WTC11 (cell line): ENCODE measurements at regions not wholly inside any gene's neighbourhood (a gene's known extent, or its start where the extent isn't known, plus 50 kb on each side); places are given as distances from the start of the nearest gene placed in this dataset.

ENCODE experiments used
- ATAC-seq: fragments of 200-7000 bp; cut with Tn5 transposase; 2 replicates; pipeline ENCODE4 v1.10.0; 2021; ENCODE audit warnings: mild to moderate bottlenecking, moderate library complexity
- CTCF ChIA-PET: fragments of 300-600 bp; sonication (Branson Sonifier 250); formaldehyde crosslinking; loops from one replicate; lab custom pipeline; 2021; ENCODE audit warnings: antibody characterized with exemption; lab: Charles Lee
- POLR2A ChIA-PET: fragments of 350-600 bp; sonication (Branson Sonifier 250); formaldehyde crosslinking; loops from one replicate; lab custom pipeline; 2021; ENCODE audit warnings: antibody characterized with exemption; lab: Charles Lee
- DNase-seq: peaks from one replicate; pipeline ENCODE4 v3.0.0; 2021; ENCODE audit warnings: low spot score
- H3K27ac Mint-ChIP-seq: 2 replicates; pipeline ENCODE4 v1.8.0; 2021; ENCODE audit warnings: mixed read lengths
- H3K27me3 Mint-ChIP-seq: 2 replicates; pipeline ENCODE4 v1.8.0; 2021; ENCODE audit warnings: low read depth, mild to moderate bottlenecking, moderate library complexity, mixed read lengths
- H3K36me3 Mint-ChIP-seq: 2 replicates; pipeline ENCODE4 v1.8.0; 2021; ENCODE audit warnings: mixed read lengths
- H3K4me1 Mint-ChIP-seq: 2 replicates; pipeline ENCODE4 v1.8.0; 2022; ENCODE audit warnings: mixed read lengths
- H3K4me3 Mint-ChIP-seq: 2 replicates; pipeline ENCODE4 v1.8.0; 2021; ENCODE audit warnings: mild to moderate bottlenecking, moderate library complexity, mixed read lengths
- H3K9me3 Mint-ChIP-seq: 2 replicates; pipeline ENCODE4 v1.8.0; 2021; ENCODE audit warnings: mixed read lengths
- ATF1 ChIP-seq: sonication (generic); formaldehyde crosslinking; IDR thresholded peaks from 2 replicates; pipeline ENCODE4 v1.8.1; 2023; ENCODE audit warnings: mild to moderate bottlenecking, moderate library complexity, missing genetic modification reagents
- CREB1 ChIP-seq: sonication (generic); formaldehyde crosslinking; IDR thresholded peaks from 2 replicates; pipeline ENCODE4 v1.8.0; 2023; ENCODE audit warnings: mild to moderate bottlenecking, missing genetic modification reagents
- CREM ChIP-seq: sonication (generic); formaldehyde crosslinking; IDR thresholded peaks from 2 replicates; pipeline ENCODE4 v1.8.1; 2022; ENCODE audit warnings: mild to moderate bottlenecking, missing genetic modification reagents, moderate library complexity
- ELF4 ChIP-seq: sonication (generic); formaldehyde crosslinking; IDR thresholded peaks from 2 replicates; pipeline ENCODE4 v1.8.1; 2022; ENCODE audit warnings: low read depth, mild to moderate bottlenecking, moderate library complexity, missing genetic modification reagents
- ESRRA ChIP-seq: sonication (generic); formaldehyde crosslinking; IDR thresholded peaks from 2 replicates; pipeline ENCODE4 v1.8.1; 2022; ENCODE audit warnings: mild to moderate bottlenecking, missing genetic modification reagents, borderline replicate concordance
- HMGA2 ChIP-seq: fragments of 250-450 bp; sonication (Bioruptor Pico); IDR thresholded peaks from 2 replicates; pipeline ENCODE4 v1.4.0; 2021; ENCODE audit warnings: mild to moderate bottlenecking, moderate library complexity
- KAT7 ChIP-seq: sonication (generic); formaldehyde crosslinking; IDR thresholded peaks from 2 replicates; pipeline ENCODE4 v1.8.1; 2023; ENCODE audit warnings: missing genetic modification reagents, mild to moderate bottlenecking, borderline replicate concordance
- NFE2L1 ChIP-seq: sonication (generic); formaldehyde crosslinking; IDR thresholded peaks from 2 replicates; pipeline ENCODE4 v1.8.1; 2023; ENCODE audit warnings: missing genetic modification reagents
- NR2C2 ChIP-seq: sonication (generic); formaldehyde crosslinking; IDR thresholded peaks from 2 replicates; pipeline ENCODE4 v1.8.0; 2022; ENCODE audit warnings: mild to moderate bottlenecking, missing genetic modification reagents
- NR3C1 ChIP-seq: sonication (generic); formaldehyde crosslinking; conservative IDR thresholded peaks from 2 replicates; pipeline ENCODE4 v1.8.1; 2023; ENCODE audit warnings: low read depth, mild to moderate bottlenecking, missing genetic modification reagents
- RELA ChIP-seq: sonication (generic); formaldehyde crosslinking; IDR thresholded peaks from 2 replicates; pipeline ENCODE4 v1.8.1; 2022; ENCODE audit warnings: missing genetic modification reagents, mild to moderate bottlenecking, borderline replicate concordance
- TEAD1 ChIP-seq: sonication (generic); formaldehyde crosslinking; IDR thresholded peaks from 2 replicates; pipeline ENCODE4 v1.8.0; 2022; ENCODE audit warnings: mild to moderate bottlenecking, missing genetic modification reagents
- TP53 ChIP-seq: sonication (generic); formaldehyde crosslinking; IDR thresholded peaks from 2 replicates; pipeline ENCODE4 v1.8.1; 2023; ENCODE audit warnings: mild to moderate bottlenecking, missing genetic modification reagents
- ZNF121 ChIP-seq: sonication (generic); formaldehyde crosslinking; IDR thresholded peaks from 2 replicates; pipeline ENCODE4 v1.8.0; 2023; ENCODE audit warnings: missing genetic modification reagents
- ZNF138 ChIP-seq: sonication (generic); formaldehyde crosslinking; conservative IDR thresholded peaks from 2 replicates; pipeline ENCODE4 v1.8.1; 2022; ENCODE audit warnings: mild to moderate bottlenecking, moderate library complexity, missing genetic modification reagents
- ZNF317 ChIP-seq: sonication (generic); formaldehyde crosslinking; IDR thresholded peaks from 2 replicates; pipeline ENCODE4 v1.8.1; 2023; ENCODE audit warnings: low read depth, mild to moderate bottlenecking, moderate library complexity, missing genetic modification reagents, borderline replicate concordance
- ZNF423 ChIP-seq: fragments of 250-450 bp; sonication (Bioruptor Pico); IDR thresholded peaks from 2 replicates; pipeline ENCODE4 v2.1.2; 2022; ENCODE audit warnings: mild to moderate bottlenecking, moderate library complexity
- TF ChIP-seq, protein P1 (sequence below): sonication (generic); formaldehyde crosslinking; IDR thresholded peaks from 2 replicates; pipeline ENCODE4 v1.8.1; 2022; ENCODE audit warnings: missing genetic modification reagents, borderline replicate concordance
- TF ChIP-seq, protein P2 (sequence below): sonication (generic); formaldehyde crosslinking; IDR thresholded peaks from 2 replicates; pipeline ENCODE4 v1.8.1; 2023; ENCODE audit warnings: mild to moderate bottlenecking, missing genetic modification reagents
- TF ChIP-seq, protein P3 (sequence below): sonication (generic); formaldehyde crosslinking; IDR thresholded peaks from 2 replicates; pipeline ENCODE4 v1.8.0; 2022; ENCODE audit warnings: mild to moderate bottlenecking, missing genetic modification reagents
- TF ChIP-seq, protein P4 (sequence below): fragments of 200-600 bp; IDR thresholded peaks from 2 replicates; pipeline ENCODE4 v1.8.0; 2022; ENCODE audit warnings: antibody characterized with exemption

DNA sequence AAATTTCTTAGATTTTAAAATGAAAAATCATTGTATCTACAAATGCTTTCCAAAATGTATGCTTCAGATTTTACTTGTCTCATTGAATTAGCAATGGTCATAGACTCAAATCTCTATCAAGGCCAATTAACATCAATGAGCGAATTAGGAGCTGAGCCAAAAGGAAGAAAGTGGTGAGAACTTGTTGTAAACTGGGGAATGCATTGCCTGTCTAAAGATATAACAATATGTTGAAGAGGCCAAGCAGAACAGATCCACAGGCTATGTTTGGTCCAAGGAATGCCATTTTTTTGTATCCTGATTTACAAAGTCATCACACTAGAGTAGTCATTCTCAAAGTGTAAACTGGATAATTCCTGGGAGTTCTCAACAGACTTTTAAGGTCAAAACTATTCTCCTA is 370.7 kb downstream of the GJA1 start (continued):
- no peak for TF ChIP-seq ZNF138 (CRISPR knock-in tag)
- TF ChIP-seq ATF1 (CRISPR knock-in tag), result no peak
- no peak for TF ChIP-seq TEAD1 (CRISPR knock-in tag)
- TF ChIP-seq, all 79 proteins: peak for 0

DNA sequence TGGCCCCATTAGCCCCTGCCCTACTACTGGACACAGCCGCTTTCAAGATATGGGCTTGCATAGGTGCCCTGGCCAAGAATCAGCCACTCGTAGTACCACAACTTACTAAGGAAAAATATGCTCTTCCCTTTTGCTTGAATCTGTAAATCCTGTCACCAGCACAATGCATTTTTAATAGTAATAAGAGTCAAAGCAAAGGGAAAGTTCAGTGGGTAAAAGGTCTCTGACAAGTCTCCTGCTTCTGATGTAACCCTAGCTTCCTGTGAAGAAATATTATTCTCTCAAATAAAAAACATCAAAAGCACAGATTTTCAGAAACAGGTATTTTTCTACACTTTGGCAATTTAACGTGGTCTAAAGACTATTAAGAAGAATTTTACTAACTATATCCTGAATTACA is 373.8 kb downstream of the GJA1 start:
- ChIA-PET POLR2A (no interaction called here), CTCF (no interaction called here)
- no peak overlapping the region for H3K27ac Mint-ChIP-seq
- H3K4me3 Mint-ChIP-seq, result no peak overlapping the region
- no peak for DNase-seq
- H3K36me3 Mint-ChIP-seq, result peaks cover 4% of the 10 kb centered on the region
- H3K27me3 Mint-ChIP-seq, result no peaks in the 10 kb centered on the region
- peaks cover 9% of the 10 kb centered on the region for H3K9me3 Mint-ChIP-seq
- TF ChIP-seq ZNF423 (CRISPR knock-in tag), result no peak
- no peak for TF ChIP-seq HMGA2 (CRISPR knock-in tag)
- TF ChIP-seq, protein P1, sequence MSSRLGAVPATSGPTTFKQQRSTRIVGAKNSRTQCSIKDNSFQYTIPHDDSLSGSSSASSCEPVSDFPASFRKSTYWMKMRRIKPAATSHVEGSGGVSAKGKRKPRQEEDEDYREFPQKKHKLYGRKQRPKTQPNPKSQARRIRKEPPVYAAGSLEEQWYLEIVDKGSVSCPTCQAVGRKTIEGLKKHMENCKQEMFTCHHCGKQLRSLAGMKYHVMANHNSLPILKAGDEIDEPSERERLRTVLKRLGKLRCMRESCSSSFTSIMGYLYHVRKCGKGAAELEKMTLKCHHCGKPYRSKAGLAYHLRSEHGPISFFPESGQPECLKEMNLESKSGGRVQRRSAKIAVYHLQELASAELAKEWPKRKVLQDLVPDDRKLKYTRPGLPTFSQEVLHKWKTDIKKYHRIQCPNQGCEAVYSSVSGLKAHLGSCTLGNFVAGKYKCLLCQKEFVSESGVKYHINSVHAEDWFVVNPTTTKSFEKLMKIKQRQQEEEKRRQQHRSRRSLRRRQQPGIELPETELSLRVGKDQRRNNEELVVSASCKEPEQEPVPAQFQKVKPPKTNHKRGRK (CRISPR knock-in tag), result no peak
- TF ChIP-seq TP53 (CRISPR knock-in tag), result no peak
- no peak for TF ChIP-seq ESRRA (CRISPR knock-in tag)
- no peak for TF ChIP-seq NR3C1 (CRISPR knock-in tag)
- TF ChIP-seq, protein P2, sequence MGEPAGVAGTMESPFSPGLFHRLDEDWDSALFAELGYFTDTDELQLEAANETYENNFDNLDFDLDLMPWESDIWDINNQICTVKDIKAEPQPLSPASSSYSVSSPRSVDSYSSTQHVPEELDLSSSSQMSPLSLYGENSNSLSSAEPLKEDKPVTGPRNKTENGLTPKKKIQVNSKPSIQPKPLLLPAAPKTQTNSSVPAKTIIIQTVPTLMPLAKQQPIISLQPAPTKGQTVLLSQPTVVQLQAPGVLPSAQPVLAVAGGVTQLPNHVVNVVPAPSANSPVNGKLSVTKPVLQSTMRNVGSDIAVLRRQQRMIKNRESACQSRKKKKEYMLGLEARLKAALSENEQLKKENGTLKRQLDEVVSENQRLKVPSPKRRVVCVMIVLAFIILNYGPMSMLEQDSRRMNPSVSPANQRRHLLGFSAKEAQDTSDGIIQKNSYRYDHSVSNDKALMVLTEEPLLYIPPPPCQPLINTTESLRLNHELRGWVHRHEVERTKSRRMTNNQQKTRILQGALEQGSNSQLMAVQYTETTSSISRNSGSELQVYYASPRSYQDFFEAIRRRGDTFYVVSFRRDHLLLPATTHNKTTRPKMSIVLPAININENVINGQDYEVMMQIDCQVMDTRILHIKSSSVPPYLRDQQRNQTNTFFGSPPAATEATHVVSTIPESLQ (CRISPR knock-in tag), result no peak
- no peaks in the 10 kb centered on the region; the same call in 1 of the 2 replicates for H3K4me1 Mint-ChIP-seq
- no peak for ATAC-seq

DNA sequence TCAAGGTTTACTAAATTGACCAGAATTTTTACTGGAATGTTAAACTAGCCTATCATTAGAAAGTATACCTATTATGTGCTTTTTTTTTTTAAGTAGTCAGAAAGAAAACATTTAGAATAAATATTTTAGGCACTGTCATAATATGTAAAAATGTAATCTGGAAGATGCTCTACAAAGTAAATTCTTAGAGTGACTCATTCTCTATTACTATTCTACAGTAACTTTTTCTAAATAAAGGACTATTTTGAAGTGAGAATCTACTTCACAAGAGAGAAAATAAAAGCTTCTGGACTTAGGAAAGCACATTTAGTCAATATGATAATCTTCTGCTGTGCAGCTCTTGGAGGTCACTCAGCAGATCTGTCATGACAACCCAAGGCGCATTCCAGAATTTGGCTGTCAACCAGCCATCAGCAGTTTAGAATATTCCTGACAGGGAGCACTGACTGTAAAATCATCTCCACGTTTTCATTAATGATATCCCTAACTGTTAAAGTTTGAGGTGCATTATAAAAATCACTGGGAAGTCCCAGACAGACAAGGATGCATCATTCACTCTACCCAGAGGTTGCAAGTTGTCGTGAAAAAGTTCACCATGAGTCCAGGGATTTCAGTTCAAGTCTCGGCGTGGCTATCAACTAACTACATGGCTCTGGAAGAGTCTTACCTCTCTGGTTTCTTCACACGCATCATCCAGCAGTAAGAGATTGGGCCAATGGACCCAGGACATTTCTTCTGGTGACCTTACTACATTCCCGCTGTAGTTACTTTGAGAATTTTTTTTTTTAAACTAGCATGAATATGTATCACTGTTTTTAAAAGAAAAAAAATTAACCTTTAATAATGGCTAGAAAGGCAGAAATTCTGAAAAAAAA is 374.9 kb downstream of the GJA1 start:
- H3K36me3 Mint-ChIP-seq, result peaks cover 4% of the 10 kb centered on the region
- ChIA-PET POLR2A (no interaction called here), CTCF (no interaction called here)
- H3K4me1 Mint-ChIP-seq, result no peaks in the 10 kb centered on the region; the same call in 1 of the 2 replicates
- H3K27ac Mint-ChIP-seq, result no peak overlapping the region
- DNase-seq (no peak), ATAC-seq (no peak)
- H3K27me3 Mint-ChIP-seq, result no peaks in the 10 kb centered on the region
- H3K9me3 Mint-ChIP-seq, result peaks cover 9% of the 10 kb centered on the region
- no peak overlapping the region for H3K4me3 Mint-ChIP-seq
- TF ChIP-seq RELA (no peak), ELF4 (CRISPR knock-in tag) (no peak), CREB1 (CRISPR knock-in tag) (no peak), ZNF121 (CRISPR knock-in tag) (no peak)
- TF ChIP-seq, protein P1 (CRISPR knock-in tag), result no peak

DNA sequence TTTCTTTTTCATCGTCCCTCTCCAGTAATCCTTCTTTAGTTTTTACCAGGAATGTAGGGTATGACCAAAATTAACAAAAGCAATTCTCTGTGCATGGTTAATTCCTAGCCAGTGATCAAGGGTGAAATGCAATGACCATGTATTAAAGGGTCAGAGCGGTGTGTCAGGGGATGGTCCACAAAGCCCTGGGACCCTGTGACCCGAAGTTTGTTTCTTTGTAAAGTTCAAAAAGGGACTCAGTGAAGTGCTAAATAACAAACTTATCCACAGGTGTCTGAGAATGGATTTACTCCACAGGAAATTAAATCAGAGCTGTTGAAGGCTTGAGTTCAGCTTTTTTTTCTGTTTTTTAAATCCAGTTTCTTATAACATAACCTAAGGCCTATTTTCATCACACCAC is 375.7 kb downstream of the GJA1 start:
- no peak for DNase-seq
- ATAC-seq, result no peak
- Mint-ChIP-seq H3K4me3 (no peak overlapping the region), H3K36me3 (peaks cover 4% of the 10 kb centered on the region), H3K27me3 (no peaks in the 10 kb centered on the region), H3K27ac (no peak overlapping the region), H3K4me1 (no peaks in the 10 kb centered on the region; the same call in 1 of the 2 replicates), H3K9me3 (peaks cover 9% of the 10 kb centered on the region)
- TF ChIP-seq NR2C2 (CRISPR knock-in tag) (no peak), ATF1 (CRISPR knock-in tag) (no peak), NFE2L1 (CRISPR knock-in tag) (no peak), CREM (CRISPR knock-in tag) (no peak), KAT7 (CRISPR knock-in tag) (no peak), ZNF317 (CRISPR knock-in tag) (no peak)
- TF ChIP-seq, protein P3, sequence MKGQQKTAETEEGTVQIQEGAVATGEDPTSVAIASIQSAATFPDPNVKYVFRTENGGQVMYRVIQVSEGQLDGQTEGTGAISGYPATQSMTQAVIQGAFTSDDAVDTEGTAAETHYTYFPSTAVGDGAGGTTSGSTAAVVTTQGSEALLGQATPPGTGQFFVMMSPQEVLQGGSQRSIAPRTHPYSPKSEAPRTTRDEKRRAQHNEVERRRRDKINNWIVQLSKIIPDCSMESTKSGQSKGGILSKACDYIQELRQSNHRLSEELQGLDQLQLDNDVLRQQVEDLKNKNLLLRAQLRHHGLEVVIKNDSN (CRISPR knock-in tag), result no peak
- TF ChIP-seq, protein P4, sequence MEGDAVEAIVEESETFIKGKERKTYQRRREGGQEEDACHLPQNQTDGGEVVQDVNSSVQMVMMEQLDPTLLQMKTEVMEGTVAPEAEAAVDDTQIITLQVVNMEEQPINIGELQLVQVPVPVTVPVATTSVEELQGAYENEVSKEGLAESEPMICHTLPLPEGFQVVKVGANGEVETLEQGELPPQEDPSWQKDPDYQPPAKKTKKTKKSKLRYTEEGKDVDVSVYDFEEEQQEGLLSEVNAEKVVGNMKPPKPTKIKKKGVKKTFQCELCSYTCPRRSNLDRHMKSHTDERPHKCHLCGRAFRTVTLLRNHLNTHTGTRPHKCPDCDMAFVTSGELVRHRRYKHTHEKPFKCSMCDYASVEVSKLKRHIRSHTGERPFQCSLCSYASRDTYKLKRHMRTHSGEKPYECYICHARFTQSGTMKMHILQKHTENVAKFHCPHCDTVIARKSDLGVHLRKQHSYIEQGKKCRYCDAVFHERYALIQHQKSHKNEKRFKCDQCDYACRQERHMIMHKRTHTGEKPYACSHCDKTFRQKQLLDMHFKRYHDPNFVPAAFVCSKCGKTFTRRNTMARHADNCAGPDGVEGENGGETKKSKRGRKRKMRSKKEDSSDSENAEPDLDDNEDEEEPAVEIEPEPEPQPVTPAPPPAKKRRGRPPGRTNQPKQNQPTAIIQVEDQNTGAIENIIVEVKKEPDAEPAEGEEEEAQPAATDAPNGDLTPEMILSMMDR, result no peak
- ChIA-PET CTCF (no interaction called here), POLR2A (no interaction called here)
